HEK293 (cell line): ENCODE measurements at regions not wholly inside any gene's neighbourhood (a gene's known extent, or its start where the extent isn't known, plus 50 kb on each side); places are given as distances from the start of the nearest gene placed in this dataset.

Experiments used
- CTCF ChIP-seq: fragments of 450-650 bp; formaldehyde crosslinking; IDR thresholded peaks from 2 replicates; pipeline ENCODE4 v1.5.1; 2016; ENCODE audit warnings: missing biosample characterization, missing genetic modification characterization
- PATZ1 ChIP-seq: fragments of 450-650 bp; formaldehyde crosslinking; IDR thresholded peaks from 2 replicates; pipeline ENCODE4 v1.5.1; 2016; ENCODE audit warnings: missing biosample characterization, missing genetic modification characterization
- ZNF274 ChIP-seq, 2 experiments: fragments of 200-500 bp in 1 of 2; fragments of 450-650 bp in 1 of 2; sonication (Bioruptor generic) in 1 of 2; formaldehyde crosslinking in 1 of 2; IDR thresholded peaks; 2 replicates each; pipeline versions ENCODE4 v1.5.1 to v1.6.1; 2014 to 2016; ENCODE audit warnings: borderline replicate concordance in 1 of 2, inconsistent platforms in 1 of 2, low read length in 1 of 2, missing biosample characterization in 1 of 2, missing genetic modification characterization in 1 of 2
- ZNF645 ChIP-seq: fragments of 450-650 bp; formaldehyde crosslinking; IDR thresholded peaks from 2 replicates; pipeline ENCODE4; 2016; ENCODE audit warnings: missing biosample characterization, missing genetic modification characterization

- no peak for TF ChIP-seq ZNF274 (IDR thresholded peaks at IDR 0.05; ENCODE audit: low read length)
- TF ChIP-seq ZNF274 (tag by site-specific recombination; IDR thresholded peaks at IDR 0.05; ENCODE audit: borderline replicate concordance): no peak
- TF ChIP-seq PATZ1: no peak
- TF ChIP-seq ZNF645 (tag by site-specific recombination): no peak
- TF ChIP-seq CTCF: no peak
Observed at GRCh38 chr18:37853706-37854105, 288.1 kb upstream of the CELF4 start.
